HG02642 (cell line): ENCODE measurements at regions not wholly inside any gene's neighbourhood (a gene's known extent, or its start where the extent isn't known, plus 50 kb on each side); places are given as distances from the start of the nearest gene placed in this dataset.
A peak's percentile ranks its signal among the peaks of the same experiment; 100 is the strongest.

Experiments used
- ATAC-seq: cut with Tn5 transposase; IDR thresholded peaks from one replicate; pipeline ENCODE4 v1.9.1; 2021; ENCODE audit warnings: mild to moderate bottlenecking; ENCODE audit not compliant: unreplicated experiment, poor library complexity

DNA sequence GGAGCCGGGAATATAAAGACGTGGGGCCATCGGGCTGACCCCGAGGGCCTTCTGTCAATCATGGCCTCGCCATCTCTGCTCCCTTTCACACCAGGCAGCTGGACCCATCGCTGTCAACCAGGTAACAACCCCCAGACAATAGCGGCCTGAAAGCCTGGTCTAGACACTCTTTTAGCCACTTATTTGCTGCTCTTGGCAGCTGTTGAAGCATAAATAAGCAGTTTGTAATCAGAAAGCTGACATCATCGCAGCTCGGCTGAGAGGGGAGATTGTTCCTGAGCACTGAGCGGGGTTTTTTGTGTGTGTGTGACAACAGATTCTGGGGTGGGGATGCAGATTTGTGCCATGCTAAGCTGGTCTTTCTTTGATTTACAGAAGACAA, 423.6 kb upstream of the POU3F3 start:
- no peak for ATAC-seq

DNA sequence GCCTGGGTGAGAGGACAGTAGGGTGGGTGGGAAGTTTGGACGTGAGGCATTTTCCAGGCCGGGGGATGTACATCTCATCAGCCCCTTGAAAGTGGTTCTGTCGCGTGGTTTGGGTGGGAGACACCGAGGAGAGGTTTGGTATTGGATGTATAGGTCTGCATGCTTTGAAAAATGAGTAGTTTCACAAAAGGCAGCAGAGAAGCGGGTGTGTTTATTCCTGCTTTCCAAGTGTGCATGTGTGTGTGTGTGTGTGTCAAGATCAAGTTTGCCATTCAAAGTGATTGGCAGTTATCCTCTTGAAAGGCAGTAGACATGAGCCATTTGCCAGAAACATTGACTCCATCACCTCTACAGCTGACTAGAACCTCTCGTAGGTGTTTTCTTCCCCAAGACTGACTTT, 423.1 kb upstream of the POU3F3 start:
- no peak for ATAC-seq

DNA sequence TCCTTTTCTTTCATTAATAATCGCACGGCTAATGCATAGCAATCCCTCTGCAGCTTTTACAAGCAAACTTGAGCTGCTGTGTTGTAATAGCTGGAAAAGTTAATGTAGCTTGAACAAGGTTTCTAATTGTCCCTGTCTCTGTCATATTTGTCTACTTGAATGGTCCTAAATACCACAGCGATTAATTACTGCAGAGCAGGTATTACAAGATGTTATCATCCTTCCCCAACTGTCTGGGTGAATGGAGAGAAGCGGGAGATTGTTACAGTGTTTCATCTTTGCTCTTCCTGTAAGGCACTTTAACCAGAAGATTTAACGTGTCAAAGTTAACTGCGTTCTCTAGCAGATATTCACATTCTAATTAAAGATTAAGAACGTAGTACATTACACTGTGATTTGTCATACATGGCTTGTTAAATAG, 422.2 kb upstream of the POU3F3 start:
- ATAC-seq = no peak

DNA sequence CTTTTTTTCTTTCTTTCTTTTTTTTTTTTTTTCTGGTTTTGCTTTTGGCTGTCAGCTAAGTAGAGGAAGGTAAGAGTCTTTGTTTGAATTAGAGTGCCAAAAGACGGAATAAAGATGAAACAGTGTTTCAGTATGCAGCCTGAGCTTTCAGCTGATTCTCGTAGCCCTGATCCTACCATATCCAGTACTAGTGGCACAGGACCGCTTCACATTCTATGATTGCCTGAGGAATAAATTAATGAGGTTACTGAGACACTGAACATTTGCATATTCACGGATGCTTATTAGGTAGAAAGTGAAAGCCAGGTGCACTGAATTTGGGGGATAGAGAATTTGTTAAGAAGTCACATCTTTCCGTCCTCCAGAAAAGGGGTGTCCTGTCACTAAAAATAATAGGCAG, 421.5 kb upstream of the POU3F3 start:
- ATAC-seq = no peak

DNA sequence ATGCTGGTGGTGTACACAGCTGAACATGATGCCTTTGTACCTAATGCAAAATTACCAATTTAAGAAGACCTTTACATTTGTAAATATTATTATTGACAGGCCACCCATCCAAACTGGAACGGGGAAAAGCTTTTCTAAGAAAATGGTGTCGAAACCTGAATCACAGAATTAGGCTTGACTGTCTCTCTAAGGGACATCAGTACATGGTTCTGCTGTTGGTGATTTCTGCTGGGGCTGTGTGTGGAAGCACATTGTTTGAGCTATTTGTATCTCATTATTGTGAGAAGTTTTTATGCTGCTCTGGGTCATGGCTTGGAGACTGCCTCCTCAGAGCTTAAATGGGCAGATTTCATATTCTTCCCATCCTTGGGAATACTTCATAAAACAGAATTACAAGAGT, 420.9 kb upstream of the POU3F3 start:
- no peak for ATAC-seq

DNA sequence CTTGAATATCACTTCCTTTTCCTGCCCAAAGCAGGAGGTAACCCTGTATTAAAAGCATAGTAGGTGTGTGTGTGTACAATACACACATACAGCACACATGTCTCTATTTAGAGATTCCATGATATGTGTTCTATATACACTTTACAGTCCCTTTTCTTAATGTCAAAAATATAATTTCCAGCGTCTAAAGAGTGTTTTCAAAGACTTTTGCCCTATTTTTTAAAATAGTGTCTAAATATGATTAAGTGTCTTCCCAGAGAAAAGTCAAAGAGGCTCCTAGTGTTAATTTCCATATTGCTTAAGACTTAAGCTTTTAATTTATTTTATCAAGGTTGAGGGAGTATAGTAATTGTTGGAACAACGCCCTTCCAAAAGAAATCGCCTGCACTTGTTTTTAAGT, 420.3 kb upstream of the POU3F3 start:
- ATAC-seq = no peak

DNA sequence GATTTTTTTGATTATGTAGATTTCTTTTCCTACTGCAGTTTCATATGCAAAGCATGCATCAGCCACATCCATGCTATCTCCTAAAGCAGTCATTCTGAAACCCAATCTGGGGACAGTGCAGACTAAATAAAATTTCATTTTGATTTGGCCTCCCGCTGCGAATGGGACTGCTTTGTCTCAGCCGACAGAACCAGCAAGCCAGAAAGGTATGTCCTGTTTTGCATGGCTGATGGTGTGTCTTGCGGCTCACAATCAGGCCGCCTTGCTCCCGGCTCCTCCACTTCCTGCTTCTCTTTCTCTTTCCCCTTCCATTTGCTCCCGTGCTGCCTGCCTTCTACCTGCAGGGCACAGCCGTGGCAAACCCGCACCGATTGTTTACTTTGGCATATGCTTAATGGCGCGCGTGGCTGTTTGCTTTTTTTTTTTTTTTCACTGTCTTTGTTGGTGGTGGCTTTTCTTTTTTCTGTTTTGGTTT, 419.6 kb upstream of the POU3F3 start:
- peak; percentile 79 for ATAC-seq

DNA sequence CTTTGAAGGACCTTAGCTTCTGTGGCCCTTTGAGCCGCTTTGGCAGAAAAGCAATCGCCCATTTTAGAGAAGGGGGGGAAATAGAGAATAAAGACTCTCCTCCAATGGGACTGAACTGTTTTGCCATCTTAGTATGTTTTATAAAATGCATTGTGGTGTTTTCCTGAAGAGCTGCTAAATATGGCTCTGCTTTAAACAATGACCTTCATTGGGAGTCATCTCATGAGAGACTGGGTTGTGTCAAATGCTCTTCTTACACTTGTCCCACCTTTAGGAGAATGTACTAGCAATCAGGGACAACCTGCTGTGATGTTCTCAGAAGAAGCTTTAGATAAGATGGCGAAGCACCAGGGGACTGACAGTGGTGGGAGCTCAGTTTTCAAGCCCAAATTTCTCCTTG, 418.9 kb upstream of the POU3F3 start:
- ATAC-seq = peak; percentile 7

DNA sequence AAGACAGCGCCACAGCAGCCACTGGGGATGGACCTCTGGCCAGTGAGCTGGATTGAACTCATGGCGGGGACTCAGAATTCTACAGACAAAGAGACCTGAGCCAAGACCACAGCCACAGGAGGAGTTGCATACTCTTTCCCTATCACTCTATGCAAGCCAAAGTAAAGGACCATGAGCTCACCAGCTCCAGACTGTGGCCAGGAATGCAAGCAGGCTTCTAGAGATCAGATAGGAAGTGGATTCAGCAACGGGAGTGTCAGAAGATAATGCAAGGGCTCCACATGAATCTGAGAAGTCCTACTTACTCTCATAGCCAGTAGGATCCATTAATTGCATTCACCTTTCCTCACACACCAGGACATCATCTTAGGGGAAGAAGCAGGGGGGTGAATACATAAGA, 415.4 kb upstream of the POU3F3 start:
- ATAC-seq = no peak

DNA sequence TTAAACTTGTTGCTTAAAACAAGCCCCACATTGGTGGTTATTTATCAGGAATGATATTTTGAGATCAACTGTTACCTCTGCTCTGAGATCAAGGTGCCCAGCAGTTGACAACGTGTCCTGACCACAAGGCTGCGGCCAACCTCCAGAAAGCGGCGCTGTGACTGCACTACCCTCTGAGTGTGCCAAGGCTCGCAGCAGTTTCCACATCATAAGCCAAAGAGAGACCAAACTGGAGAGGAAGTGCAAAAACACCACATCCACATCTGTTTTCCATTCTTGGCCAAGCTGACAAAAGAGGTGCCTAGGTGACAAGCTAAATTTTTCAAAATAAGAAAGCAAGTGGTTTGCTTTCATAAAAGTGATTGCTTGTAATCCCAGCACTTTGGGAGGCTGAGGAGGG, 410.8 kb upstream of the POU3F3 start:
- ATAC-seq = no peak

DNA sequence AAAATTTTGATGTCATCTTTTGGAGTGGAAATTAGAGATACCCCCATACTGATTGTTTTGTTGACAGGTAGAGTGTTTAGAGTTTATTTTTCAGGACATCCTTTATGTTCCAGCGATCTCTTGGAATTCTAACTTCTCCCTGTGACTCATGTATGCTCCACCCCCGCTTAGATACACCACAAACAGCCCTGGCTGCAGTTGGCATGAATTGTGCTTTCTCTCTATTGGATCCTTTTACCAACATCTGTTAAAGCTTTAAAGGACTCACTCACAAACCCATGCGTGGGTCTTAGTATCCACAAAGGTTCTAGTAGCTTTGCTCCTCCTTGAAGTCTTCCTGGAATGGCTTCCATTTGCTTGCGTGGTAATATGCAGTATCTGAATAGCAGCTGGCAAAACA, 409.5 kb upstream of the POU3F3 start:
- ATAC-seq = no peak

DNA sequence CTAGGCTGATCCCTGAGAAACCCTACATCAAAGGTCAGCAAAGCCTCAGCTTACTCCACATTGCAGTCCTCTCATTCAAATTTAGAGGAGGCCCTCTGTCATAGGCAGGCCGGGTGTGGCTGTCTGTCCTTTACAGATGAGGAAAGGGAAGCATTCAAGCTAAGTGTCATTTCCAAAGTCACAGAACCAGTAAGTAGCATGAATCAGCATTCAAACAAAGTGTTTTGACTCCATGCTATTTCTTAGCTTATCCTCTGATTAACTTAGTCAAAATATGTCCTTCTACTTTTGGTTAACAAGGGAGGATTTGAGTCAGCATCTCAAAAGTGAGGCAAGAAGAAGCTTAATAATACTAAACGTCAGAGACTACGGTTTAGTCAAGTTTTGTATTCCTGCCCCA, 409.0 kb upstream of the POU3F3 start:
- ATAC-seq = no peak

DNA sequence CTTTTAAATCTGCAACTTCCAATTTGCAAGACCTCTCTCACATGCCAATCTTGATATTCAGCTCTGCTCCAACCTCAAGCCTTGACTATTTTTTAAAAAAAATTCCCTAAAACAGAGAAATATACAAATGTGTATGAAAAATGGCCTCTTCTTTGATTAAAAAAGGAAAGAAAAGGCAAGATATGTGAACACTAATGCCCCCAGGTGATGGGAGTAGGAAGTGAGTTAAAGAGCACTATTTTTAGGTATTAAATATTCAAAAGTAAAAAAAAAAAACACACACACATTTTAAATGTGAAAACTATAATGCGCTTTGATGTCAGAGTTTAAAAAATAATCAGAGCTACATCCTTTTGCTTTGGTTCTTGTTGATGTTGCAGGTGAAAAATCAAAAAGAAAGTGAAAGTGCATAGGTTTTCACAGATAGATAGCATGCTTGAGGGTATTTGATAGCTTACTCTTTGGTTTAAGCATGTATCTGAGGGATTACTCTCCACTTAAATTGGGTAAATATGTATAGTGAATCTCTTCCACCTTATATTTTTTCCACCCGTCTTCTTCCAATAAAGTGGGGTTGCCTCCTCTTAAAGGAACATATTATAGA, 406.0 kb upstream of the POU3F3 start:
- ATAC-seq = no peak

DNA sequence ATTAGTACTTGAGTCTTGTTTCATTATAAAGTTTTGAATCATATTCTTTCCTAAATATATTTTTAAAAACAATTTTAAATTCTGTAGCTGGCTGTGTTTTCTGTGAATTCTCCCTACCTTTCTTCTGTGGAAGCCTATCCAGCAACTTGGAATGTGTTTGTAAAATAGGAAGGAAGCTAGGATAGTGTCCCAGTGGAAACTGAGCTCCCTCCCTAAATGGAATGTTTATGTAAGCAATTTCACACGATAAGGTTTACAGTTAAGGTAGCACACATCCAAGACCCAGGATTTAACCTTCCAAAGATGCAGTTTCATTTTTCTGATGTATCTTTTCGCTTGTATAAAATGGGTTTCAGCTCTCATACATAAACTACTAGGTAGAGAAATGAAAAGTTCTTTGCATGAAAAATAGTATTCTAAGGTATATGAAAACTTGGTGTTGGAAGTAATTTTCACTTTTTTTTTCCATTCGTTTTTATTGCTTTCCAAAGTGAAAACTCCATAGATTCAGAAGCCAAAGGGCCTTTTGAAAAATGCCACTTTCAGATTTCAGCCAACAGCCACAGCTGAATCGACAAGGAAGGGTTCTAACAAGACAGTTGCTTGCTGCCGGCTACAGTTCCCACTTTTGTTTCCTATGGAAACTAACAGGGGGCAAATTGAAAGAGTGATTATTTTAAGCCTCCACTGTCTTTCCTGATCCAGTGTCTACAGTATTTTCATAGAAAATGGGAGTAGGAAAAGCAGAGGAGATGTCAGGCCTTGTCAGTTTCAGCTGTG, 405.1 kb upstream of the POU3F3 start:
- no peak for ATAC-seq

DNA sequence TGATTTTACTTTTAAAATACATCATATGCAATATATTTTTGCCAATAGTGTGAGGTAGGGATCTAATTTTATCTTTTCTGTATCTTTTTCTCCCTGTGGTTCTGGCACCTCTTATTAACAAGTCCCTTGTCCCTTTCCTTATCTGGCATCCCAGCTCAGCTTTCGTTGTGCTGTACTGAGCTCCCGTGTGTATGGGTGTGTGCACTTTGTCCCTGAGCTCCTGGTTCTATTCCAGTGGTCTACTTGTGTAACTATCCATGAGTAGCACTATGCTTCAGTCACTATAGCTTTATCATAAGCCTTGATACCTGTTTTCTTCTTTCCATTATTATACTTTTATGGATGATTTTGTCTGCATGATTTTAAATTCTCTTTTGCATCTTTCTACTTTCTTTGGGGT, 401.4 kb upstream of the POU3F3 start:
- ATAC-seq = no peak

DNA sequence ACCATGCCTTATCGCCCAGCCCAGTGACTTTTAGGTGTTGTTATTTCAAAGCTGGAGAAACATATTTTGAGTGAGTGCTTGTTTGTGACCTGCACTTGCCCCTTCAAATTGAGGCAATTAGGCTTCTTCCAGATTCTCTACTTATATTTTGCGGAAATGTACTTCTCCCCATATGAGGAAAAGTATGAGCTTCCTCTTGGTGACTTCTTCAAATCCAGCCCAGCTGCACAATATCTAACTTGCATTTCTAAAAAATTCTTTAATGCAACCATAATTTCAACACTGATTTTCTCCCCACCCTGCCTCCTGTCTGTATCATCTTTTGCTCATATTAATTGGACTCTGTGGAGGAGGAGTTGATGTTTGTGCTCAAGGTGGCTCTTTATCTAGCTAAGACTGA, 391.2 kb upstream of the POU3F3 start:
- ATAC-seq = no peak

DNA sequence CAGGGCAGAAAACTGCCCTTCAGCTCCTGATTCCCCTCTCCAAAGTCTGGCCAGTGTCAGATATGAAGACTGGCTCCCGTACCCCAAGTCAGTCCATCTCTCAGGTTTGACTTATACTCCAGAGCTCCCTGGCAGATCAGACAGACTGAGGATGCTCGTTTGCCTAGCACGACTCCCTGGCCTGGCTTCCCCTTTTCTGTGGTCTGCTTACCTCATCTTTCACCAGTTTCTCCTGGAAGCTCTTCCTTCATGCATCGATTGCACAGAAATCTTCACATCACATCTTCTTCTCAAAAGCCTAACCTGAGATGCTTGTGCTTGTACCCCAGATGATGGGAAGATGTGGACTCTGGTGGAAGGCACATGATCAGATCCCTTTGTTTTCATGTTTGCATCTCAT, 387.9 kb upstream of the POU3F3 start:
- no peak for ATAC-seq

DNA sequence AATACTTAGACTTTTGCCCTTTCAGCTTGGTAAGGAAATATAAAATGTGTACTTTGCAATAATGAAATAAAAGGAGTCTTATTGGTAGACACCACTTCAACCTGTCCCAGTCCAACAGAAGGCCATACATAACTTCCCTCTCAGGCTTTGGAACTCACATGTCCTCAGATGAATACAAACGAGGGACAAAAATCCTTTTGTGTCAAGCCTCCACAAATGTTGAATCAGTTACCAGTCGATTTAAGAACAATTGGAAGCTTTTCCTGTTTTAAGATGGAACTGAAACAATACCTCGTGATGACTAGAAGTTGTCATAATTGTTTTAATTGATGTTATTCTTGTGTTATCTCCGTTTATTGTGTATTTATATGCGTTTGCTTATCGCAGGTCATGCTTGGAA, 385.1 kb upstream of the POU3F3 start:
- ATAC-seq = no peak

DNA sequence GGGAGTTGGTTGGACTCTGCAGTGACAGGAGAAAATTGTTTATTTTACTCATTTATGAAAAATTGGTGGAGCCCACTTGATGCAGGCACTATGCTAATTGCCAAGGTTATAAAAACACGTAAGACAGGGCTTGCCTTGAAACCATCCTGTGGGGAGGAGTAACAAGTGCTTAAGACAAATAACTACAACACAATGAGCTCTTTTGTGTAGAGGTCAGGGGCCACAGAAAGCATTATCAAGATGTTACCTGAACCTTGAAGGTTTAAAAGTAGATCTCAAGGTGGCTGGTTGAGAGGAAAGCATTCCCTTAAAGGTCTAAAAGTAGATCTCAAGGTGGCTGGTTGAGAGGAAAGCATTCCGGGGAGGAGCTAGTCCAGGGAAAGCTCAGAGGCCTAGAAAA, 381.8 kb upstream of the POU3F3 start:
- ATAC-seq = no peak

DNA sequence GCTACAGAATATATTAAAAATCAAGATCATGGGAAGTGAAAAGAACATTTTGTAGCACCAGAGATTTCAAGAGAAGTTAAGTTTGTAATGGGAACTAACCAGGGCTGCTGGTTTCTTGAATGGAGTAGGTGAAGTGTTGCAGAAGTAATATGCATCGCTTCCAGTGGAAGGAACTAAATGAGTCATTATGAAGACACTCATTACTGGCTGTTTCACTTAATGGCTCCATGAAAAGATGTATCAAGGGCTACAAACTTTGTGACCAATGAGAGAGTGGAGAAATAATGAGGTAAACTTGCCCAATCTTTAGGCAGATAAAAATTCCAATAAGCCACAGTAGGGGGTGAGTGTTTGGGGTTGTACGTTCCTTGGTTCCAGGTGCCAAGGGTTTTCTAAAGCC, 380.4 kb upstream of the POU3F3 start:
- ATAC-seq = no peak

DNA sequence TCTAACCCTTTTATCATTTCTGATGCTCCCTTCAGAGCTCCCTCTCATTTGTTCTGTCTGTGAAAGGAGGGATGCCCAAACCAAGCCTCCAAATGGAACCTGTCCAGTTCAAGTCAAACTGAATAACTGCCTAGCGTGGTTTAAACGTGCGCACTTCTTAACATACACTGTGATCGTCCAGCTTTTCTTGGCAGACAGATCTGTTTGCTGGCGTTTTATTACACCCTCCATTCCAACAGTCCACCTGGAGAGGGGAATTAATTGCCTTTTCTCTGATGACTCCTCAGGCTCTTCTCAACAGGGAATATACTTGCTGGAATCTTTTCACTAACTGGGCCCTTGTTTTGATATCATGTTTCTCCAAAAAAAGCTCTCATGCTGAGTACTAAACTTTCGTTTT, 379.2 kb upstream of the POU3F3 start:
- no peak for ATAC-seq

DNA sequence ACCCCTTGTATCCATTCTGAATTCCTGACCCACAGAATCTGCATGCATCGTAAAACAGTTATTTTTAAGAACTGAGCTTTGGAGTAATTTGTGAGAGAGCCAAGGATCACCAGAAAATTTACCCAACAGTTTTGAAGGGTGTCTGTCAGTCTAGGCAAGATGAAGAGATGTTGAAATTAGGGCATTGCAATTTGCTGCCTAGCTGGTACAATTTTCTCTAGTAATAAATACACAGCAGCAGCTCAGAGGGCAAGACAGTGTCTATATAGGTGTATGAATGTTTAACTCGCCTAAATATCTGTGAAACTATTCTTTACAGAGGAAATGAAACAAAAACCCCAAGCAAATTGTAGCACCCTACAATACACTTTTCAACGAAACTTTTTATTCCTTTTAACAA, 377.8 kb upstream of the POU3F3 start:
- ATAC-seq = no peak
